Keratinocyte (primary cell): ENCODE measurements at regions not wholly inside any gene's neighbourhood (a gene's known extent, or its start where the extent isn't known, plus 50 kb on each side); places are given as distances from the start of the nearest gene placed in this dataset.
"Not testable (repeated sequence)": the region's sequence is repeated elsewhere in the genome, so short reads cannot be mapped to it uniquely, and the experiment has no call there.

ENCODE experiments used
- DNase-seq: peaks from one replicate; pipeline ENCODE4 v3.0.0-alpha.2; 2011; ENCODE audit warnings: low read depth, missing footprints, low spot score
- FAIRE-seq: peaks from 2 replicates; lab custom pipeline; 2011; peaks lifted over from hg19 to GRCh38; lab: Jason Lieb, UNC
- H2AFZ ChIP-seq: 2 replicates; pipeline ENCODE4 v1.6.0; 2012; ENCODE audit warnings: low read length, control low read depth, inconsistent platforms; ENCODE audit not compliant: control insufficient read depth
- H3K27ac ChIP-seq: 2 replicates; pipeline ENCODE4 v1.5.1; 2011; ENCODE audit warnings: low read length; ENCODE audit not compliant: control insufficient read depth, insufficient read depth
- H3K27me3 ChIP-seq: 3 replicates; pipeline ENCODE4 v1.6.0; 2011; ENCODE audit warnings: low read length; ENCODE audit not compliant: control insufficient read depth, insufficient read depth; ENCODE audit errors: extremely low read depth
- H3K36me3 ChIP-seq, 2 experiments: 2 replicates in 1 of 2; 3 replicates in 1 of 2; pipeline ENCODE4 v1.5.1; 2011; ENCODE audit warnings: low read length in 2 of 2, mild to moderate bottlenecking in 1 of 2; ENCODE audit not compliant: control insufficient read depth in 2 of 2, insufficient read depth in 2 of 2; ENCODE audit errors: extremely low read depth in 1 of 2
- H3K4me1 ChIP-seq: 3 replicates; pipeline ENCODE4 v1.5.1; 2011; ENCODE audit warnings: low read length; ENCODE audit not compliant: control insufficient read depth, insufficient read depth; ENCODE audit errors: extremely low read depth
- H3K4me2 ChIP-seq: 3 replicates; pipeline ENCODE4 v1.6.0; 2011; ENCODE audit warnings: low read depth, low read length; ENCODE audit not compliant: control insufficient read depth, insufficient read depth; ENCODE audit errors: extremely low read depth
- H3K4me3 ChIP-seq, 3 experiments: fragments of 200-600 bp in 1 of 3; sonication (generic) in 1 of 3; 2 replicates in 2 of 3; 3 replicates in 1 of 3; pipeline ENCODE4 v1.5.1; 2011 to 2016; ENCODE audit warnings: low read length in 3 of 3, mild to moderate bottlenecking in 3 of 3, control low read depth in 2 of 3, inconsistent platforms in 1 of 3, low read depth in 1 of 3, mixed read lengths in 1 of 3, mixed run types in 1 of 3, moderate library complexity in 1 of 3; ENCODE audit not compliant: control insufficient read depth in 2 of 3, insufficient read depth in 2 of 3; ENCODE audit errors: extremely low read depth in 1 of 3
- H3K79me2 ChIP-seq: 2 replicates; pipeline ENCODE4 v1.6.0; 2012; ENCODE audit warnings: low read length; ENCODE audit not compliant: control insufficient read depth, insufficient read depth
- H3K9ac ChIP-seq: 3 replicates; pipeline ENCODE4 v1.6.0; 2011; ENCODE audit warnings: low read length; ENCODE audit not compliant: control insufficient read depth, insufficient read depth; ENCODE audit errors: extremely low read depth
- H3K9me1 ChIP-seq: 3 replicates; pipeline ENCODE4 v1.6.0; 2011; ENCODE audit warnings: low read length; ENCODE audit not compliant: control insufficient read depth, insufficient read depth; ENCODE audit errors: extremely low read depth
- H3K9me3 ChIP-seq: 2 replicates; pipeline ENCODE4 v1.5.1; 2012; ENCODE audit warnings: low read depth, low read length; ENCODE audit not compliant: control insufficient read depth
- H4K20me1 ChIP-seq: 3 replicates; pipeline ENCODE4 v1.6.0; 2011; ENCODE audit warnings: low read length; ENCODE audit not compliant: control insufficient read depth, insufficient read depth; ENCODE audit errors: extremely low read depth
- CTCF ChIP-seq, 3 experiments: IDR thresholded peaks in 1 of 3; conservative IDR thresholded peaks in 1 of 3; optimal IDR thresholded peaks in 1 of 3; 2 replicates in 2 of 3; 3 replicates in 1 of 3; pipeline versions ENCODE3 to v1.5.1; 2011; ENCODE audit warnings: low read length in 3 of 3, mild to moderate bottlenecking in 3 of 3, moderate library complexity in 2 of 3, control low read depth in 1 of 3, inconsistent platforms in 1 of 3; ENCODE audit not compliant: insufficient read depth in 2 of 3; ENCODE audit errors: extremely low read depth in 1 of 3
- EZH2 ChIP-seq: IDR thresholded peaks from one replicate; pipeline ENCODE4 v1.6.1; 2012; ENCODE audit warnings: inconsistent platforms, mild to moderate bottlenecking, low read length, moderate library complexity
- dilution Hi-C: fragments of 300-500 bp; cut with MboI; formaldehyde crosslinking; loops from one replicate; pipeline ENCODE4 v1.7.0; 2020; ENCODE audit warnings: low sequenced_read_pairs; ENCODE audit not compliant: extremely low pct_ligation_motif_present

DNA sequence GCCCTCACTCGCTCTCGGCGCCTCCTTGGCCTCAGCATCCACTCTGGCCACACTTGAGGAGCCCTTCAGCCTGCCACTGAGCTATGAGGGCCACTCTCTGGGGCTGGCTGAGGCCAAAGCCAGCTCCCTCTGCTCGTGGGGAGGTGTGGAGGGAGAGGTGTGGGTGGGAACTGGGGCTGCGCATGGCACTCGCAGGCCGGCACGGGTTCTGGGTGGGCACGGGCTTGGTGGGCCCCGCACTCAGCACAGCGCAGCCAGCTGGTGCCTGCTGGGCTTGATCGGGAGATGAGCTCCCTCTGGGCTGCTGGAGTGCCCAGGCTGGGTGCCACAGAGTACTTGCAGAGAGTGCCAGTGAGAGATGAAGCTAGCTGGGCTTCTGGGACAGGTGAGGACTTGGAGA is 875.5 kb downstream of the XPNPEP1 start:
- no peaks in the 10 kb centered on the region for H3K4me1 ChIP-seq
- no peaks in the 10 kb centered on the region for H3K9me3 ChIP-seq
- H3K27me3 ChIP-seq, result no peaks in the 10 kb centered on the region
- no peak overlapping the region for H2AFZ ChIP-seq
- H3K79me2 ChIP-seq, result no peaks in the 10 kb centered on the region
- dilution Hi-C loops, result no loop called here
- no peaks in the 10 kb centered on the region for H3K9me1 ChIP-seq
- no peaks in the 10 kb centered on the region for H4K20me1 ChIP-seq
- H3K4me2 ChIP-seq, result no peak overlapping the region
- H3K27ac ChIP-seq, result no peak overlapping the region
- no peak overlapping the region for H3K4me3 ChIP-seq
- TF ChIP-seq CTCF (optimal IDR thresholded peaks at IDR 0.05 in 1 of 3, IDR thresholded peaks at IDR 0.05 in 1 of 3, conservative IDR thresholded peaks at IDR 0.05 in 1 of 3; ENCODE audit: extremely low read depth in 1 of 3, insufficient read depth in 2 of 3, low read length in 3 of 3) (no peak), EZH2 (no peak)
- FAIRE-seq (no peak), DNase-seq (no peak)
- H3K9ac ChIP-seq, result no peak overlapping the region
- no peaks in the 10 kb centered on the region for H3K36me3 ChIP-seq

DNA sequence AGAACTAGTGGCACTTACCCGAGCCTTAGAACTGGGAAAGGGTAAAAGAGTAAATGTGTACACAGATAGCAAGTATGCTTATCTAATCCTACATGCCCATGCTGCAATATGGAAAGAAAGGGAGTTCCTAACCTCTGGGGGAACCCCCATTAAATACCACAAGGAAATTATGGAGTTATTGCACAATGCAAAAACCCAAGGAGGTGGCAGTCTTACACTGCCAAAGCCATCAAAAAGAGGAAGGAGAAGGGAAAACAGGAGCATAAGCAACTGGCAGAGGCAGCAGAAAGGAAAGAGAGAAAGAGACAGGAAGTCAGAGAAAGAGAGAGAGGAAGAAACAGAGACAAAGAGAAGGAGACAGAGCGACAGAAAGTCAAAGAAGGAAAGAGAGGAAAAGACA is 876.9 kb downstream of the XPNPEP1 start:
- DNase-seq, H3K79me2 ChIP-seq, H2AFZ ChIP-seq, H3K9me3 ChIP-seq, H3K27ac ChIP-seq, H3K4me1 ChIP-seq, FAIRE-seq, H3K9ac ChIP-seq, H3K36me3 ChIP-seq, H3K27me3 ChIP-seq, dilution Hi-C loops, H4K20me1 ChIP-seq, H3K4me3 ChIP-seq, H3K9me1 ChIP-seq, H3K4me2 ChIP-seq: not testable (repeated sequence)

DNA sequence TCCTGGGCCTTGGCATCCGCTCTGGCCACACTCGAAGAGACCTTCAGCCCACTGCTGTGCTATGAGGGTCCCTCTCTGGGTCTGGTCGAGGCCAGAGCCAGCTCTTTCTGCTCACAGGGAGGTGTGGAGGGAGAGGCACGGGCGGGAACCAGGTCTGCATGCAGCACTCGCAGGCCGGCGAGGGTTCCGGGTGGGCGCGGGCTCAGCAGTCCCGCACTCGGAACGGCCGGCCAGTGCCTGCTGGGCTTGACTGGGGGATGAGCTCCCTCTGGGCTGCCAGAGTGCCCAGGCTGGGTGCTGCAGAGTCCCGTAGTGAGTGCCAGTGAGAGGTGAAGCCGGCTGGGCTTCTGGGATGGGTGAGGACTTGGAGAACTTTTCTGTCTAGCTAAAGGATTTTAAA is 882.7 kb downstream of the XPNPEP1 start:
- Histone ChIP-seq H3K27ac (no peak overlapping the region), H4K20me1 (no peaks in the 10 kb centered on the region), H3K9ac (no peak overlapping the region), H3K4me2 (no peak overlapping the region), H3K9me3 (no peaks in the 10 kb centered on the region), H2AFZ (no peak overlapping the region), H3K79me2 (no peaks in the 10 kb centered on the region), H3K4me3 (no peak overlapping the region), H3K36me3 (no peaks in the 10 kb centered on the region), H3K4me1 (no peaks in the 10 kb centered on the region), H3K27me3 (no peaks in the 10 kb centered on the region), H3K9me1 (no peaks in the 10 kb centered on the region)
- DNase-seq (no peak), FAIRE-seq (no peak)
- dilution Hi-C loops, result no loop called here
- no peak for TF ChIP-seq CTCF (optimal IDR thresholded peaks at IDR 0.05 in 1 of 3, IDR thresholded peaks at IDR 0.05 in 1 of 3, conservative IDR thresholded peaks at IDR 0.05 in 1 of 3; ENCODE audit: extremely low read depth in 1 of 3, insufficient read depth in 2 of 3, low read length in 3 of 3)
